ENCODE measurements at regions not wholly inside any gene's neighbourhood (a gene's known extent, or its start where the extent isn't known, plus 50 kb on each side); places are given as distances from the start of the nearest gene placed in this dataset.

DNA sequence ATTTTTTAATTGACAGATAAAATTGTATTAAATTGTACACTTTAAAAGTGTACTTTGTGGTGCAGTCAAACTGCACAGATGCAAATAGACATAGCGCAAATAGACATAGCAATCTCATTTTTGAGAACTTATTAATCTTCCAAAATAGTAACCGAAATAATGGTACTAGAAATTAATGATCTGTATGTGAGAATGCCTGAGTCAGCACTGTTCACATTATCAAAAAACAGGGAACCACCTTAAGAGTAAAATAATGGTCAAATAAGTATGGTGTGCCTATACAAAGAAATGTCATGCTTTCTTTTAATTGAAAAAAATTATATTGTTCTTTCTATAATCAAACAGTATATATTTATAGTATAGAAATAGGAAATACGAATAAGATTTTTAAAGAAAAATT, 461.9 kb downstream of the EFNA5 start:
- no peaks in the 10 kb centered on the region for H3K9me3 Mint-ChIP-seq
- H3K27me3 Mint-ChIP-seq = no peaks in the 10 kb centered on the region
- no peaks in the 10 kb centered on the region for H3K4me1 Mint-ChIP-seq
- no peak for DNase-seq
- intact Hi-C loops (cut with micrococcal nuclease) = no loop called here
- no peak overlapping the region for H3K27ac Mint-ChIP-seq
- no peaks in the 10 kb centered on the region for H3K36me3 Mint-ChIP-seq (ENCODE audit: low read depth)
- no peak overlapping the region for H3K4me3 Mint-ChIP-seq

DNA sequence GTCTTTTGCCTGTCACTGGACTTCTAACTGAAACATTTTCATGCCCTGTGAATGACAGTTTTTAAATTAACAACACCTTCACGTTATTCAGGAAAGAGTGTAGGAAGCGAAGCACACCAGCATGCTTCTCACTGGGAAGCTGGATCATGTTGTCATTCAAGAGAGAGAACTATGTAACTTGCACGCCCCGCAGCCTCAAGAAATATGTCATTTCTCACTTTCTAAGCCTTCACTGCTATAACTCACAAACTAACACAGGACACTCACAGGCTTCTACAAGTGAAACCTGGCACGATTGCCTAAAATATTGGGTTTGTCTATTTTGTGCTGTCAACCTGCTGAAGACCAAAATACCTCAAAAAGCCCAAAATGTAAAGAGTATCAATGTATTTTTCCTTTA, 466.3 kb downstream of the EFNA5 start:
- no peaks in the 10 kb centered on the region for H3K4me1 Mint-ChIP-seq

DNA sequence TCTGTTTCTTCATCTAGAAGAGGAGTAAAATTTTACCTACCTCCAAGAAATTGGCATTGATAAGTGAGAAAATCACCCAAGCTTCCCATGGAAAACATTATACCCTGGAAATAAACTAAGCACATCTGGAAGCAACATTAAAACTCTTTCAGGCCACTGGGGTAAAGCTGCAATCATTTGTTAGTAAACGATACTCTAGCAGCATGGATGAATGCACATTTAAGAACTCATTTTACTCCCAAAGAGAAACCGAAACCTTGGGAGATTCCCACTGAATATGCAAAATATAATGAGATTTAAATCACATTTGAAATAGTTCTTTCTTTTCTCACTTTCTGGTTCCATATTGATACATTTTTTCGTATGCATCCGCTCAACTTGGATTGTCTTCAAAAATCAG, 467.5 kb downstream of the EFNA5 start:
- Mint-ChIP-seq H3K27me3 (no peaks in the 10 kb centered on the region), H3K36me3 (ENCODE audit: low read depth) (no peaks in the 10 kb centered on the region), H3K9me3 (no peaks in the 10 kb centered on the region), H3K4me1 (no peaks in the 10 kb centered on the region), H3K27ac (no peak overlapping the region), H3K4me3 (no peak overlapping the region)
- DNase-seq = no peak
- intact Hi-C loops (cut with micrococcal nuclease) = no loop called here

More for the DNA sequence above, 466.3 kb downstream of the EFNA5 start:
- no peaks in the 10 kb centered on the region for H3K27me3 Mint-ChIP-seq
- H3K9me3 Mint-ChIP-seq = no peaks in the 10 kb centered on the region
- no peak overlapping the region for H3K27ac Mint-ChIP-seq
- DNase-seq = no peak
- intact Hi-C loops (cut with micrococcal nuclease) = no loop called here
- H3K36me3 Mint-ChIP-seq (ENCODE audit: low read depth) = no peaks in the 10 kb centered on the region
- no peak overlapping the region for H3K4me3 Mint-ChIP-seq

DNA sequence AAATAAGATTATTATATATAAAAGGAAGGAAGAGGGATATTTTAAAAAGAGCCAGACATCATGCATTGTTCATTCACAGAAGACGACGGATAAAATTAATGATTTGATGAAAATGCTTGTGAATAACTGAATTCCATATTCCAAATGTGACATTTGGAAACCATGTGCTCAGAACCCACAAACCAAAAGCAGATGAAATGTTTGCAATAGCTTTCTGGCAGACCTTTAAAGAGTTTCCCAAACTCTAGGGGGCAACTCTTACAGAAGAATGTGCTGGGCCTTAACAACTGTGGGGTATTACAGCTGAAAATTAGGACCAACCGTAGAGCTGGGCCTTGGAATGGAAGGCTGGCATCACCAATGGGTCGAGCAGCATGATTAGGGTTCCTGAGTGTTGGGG, 471.0 kb downstream of the EFNA5 start:
- intact Hi-C loops (cut with micrococcal nuclease) = no loop called here
- H3K4me1 Mint-ChIP-seq = no peaks in the 10 kb centered on the region

GRCh38 chr5:107196500-107197059, 474.2 kb downstream of the EFNA5 start:
- H3K36me3 Mint-ChIP-seq (ENCODE audit: low read depth) = no peaks in the 10 kb centered on the region
- no peaks in the 10 kb centered on the region for H3K9me3 Mint-ChIP-seq
- H3K27ac Mint-ChIP-seq = no peak overlapping the region
- H3K27me3 Mint-ChIP-seq = no peaks in the 10 kb centered on the region
- no peak for DNase-seq
- H3K4me3 Mint-ChIP-seq = no peak overlapping the region
- intact Hi-C loops (cut with micrococcal nuclease) = no loop called here
- no peaks in the 10 kb centered on the region for H3K4me1 Mint-ChIP-seq

More for the DNA sequence above, 471.0 kb downstream of the EFNA5 start:
- no peaks in the 10 kb centered on the region for H3K9me3 Mint-ChIP-seq
- no peak overlapping the region for H3K27ac Mint-ChIP-seq
- H3K4me3 Mint-ChIP-seq = no peak overlapping the region
- H3K27me3 Mint-ChIP-seq = no peaks in the 10 kb centered on the region
- H3K36me3 Mint-ChIP-seq (ENCODE audit: low read depth) = no peaks in the 10 kb centered on the region
- no peak for DNase-seq

DNA sequence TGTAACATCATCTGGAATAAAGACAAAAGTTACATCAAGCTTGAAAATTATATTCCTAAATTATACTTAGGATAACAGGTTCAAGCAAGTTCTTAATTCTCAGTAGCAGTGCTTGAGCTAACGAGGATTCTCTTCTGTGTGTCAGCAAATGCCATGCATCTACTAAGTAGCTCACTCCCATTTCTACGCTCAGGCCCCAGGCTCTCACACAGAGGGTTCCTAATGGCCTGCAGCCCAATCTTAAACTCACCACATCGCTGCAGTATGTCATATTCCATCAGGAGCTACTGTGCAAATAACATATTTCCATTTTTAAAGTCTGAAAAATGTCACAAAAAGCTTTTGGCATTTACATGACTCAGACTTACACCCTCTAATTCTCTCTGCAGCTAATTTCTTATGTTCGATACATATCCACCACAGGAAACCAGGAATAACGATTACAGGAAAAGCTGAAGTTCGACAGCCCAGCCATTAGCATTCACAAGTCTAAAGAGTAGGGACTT, 474.8 kb downstream of the EFNA5 start:
- intact Hi-C loops (cut with micrococcal nuclease) = no loop called here
- DNase-seq = no peak
- Mint-ChIP-seq H3K27me3 (no peaks in the 10 kb centered on the region), H3K9me3 (no peaks in the 10 kb centered on the region), H3K36me3 (ENCODE audit: low read depth) (no peaks in the 10 kb centered on the region), H3K27ac (no peak overlapping the region), H3K4me1 (no peaks in the 10 kb centered on the region), H3K4me3 (no peak overlapping the region)

DNA sequence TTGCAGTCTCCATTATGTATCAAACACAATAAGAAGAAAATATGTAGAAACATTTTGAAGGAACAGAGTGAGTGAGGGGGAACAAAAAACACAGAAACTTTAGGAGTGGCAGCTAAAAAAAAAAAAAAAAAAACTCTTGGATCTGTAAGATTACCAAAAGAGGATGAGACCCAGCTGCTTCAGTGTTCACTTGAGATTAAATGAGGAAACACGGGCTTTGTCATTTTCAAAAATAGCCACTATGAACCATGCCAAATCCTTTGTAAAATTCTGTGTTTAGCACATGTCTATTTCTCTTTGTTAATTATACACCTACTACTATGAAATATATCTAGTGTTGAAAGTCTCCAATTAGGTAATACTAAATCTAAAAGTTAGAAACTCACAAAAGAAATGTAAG, 485.9 kb downstream of the EFNA5 start:
- Mint-ChIP-seq H3K4me3 (no peak overlapping the region), H3K27ac (no peak overlapping the region), H3K27me3 (no peaks in the 10 kb centered on the region), H3K36me3 (ENCODE audit: low read depth) (no peaks in the 10 kb centered on the region), H3K4me1 (no peaks in the 10 kb centered on the region), H3K9me3 (no peaks in the 10 kb centered on the region)
- DNase-seq = no peak
- intact Hi-C loops (cut with micrococcal nuclease) = no loop called here

DNA sequence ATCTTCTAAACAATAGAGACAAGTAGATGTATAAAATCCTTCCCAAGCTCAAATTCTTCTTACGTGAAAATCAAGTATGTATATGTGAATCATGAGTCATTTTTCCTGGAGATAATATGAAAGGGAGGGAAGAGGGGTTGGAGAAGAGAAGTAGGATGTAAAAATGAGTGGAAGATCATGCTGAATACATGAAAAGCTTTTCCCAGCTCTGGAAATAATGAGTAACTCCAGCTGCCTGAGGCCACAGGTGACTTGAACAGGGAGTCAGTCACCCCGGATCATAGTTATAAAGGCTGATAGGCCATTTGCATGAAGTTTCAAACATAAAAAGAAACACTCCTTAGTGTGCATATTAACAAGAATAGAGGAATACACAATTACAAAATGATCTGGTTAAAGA, 486.7 kb downstream of the EFNA5 start:
- Mint-ChIP-seq H3K9me3 (no peaks in the 10 kb centered on the region), H3K27ac (no peak overlapping the region), H3K4me1 (no peaks in the 10 kb centered on the region), H3K36me3 (ENCODE audit: low read depth) (no peaks in the 10 kb centered on the region), H3K4me3 (no peak overlapping the region), H3K27me3 (no peaks in the 10 kb centered on the region)
- intact Hi-C loops (cut with micrococcal nuclease) = no loop called here
- no peak for DNase-seq

DNA sequence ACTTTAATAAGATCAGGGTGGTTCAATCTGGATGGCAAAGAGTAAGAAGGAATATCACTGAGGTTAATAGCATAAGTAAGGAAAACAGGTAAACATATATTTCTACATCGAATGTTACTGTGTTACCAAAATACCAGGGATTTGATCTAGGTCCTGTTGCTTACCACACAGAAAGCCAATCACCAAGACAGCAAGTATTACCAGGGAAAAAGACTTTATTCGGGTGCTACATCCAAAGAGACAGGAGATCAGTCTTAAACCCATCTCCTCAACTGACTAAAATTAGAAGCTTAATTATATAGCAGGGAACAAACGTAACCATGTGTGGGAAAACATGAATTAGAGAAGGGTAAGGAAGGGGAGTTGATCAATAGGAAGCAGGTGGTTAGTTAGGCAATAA, 500.1 kb downstream of the EFNA5 start:
- DNase-seq = no peak
- Mint-ChIP-seq H3K4me3 (no peak overlapping the region), H3K27ac (no peak overlapping the region), H3K9me3 (peaks cover 5% of the 10 kb centered on the region), H3K4me1 (no peaks in the 10 kb centered on the region), H3K27me3 (no peaks in the 10 kb centered on the region), H3K36me3 (ENCODE audit: low read depth) (no peaks in the 10 kb centered on the region)
- intact Hi-C loops (cut with micrococcal nuclease) = no loop called here

DNA sequence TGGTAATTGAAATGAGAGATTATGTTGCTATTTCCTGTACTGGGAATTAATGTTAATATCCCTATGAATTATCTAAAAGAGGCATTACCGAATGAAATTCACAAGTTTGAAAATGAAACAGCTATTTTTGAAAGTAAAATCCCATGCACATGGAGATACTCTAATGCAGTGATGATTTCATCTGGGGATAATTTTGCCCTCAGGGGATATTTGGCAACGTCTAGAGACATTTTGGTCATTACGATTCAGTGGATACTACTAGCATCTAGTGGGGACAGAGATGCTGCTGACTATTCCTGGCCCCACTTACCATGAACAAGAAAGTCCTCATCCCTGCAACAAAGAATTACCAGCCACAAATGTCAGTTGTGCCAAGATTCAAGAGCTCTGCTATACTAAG, 500.9 kb downstream of the EFNA5 start:
- no peak overlapping the region for H3K27ac Mint-ChIP-seq
- no peaks in the 10 kb centered on the region for H3K4me1 Mint-ChIP-seq
- no peak overlapping the region for H3K4me3 Mint-ChIP-seq
- H3K9me3 Mint-ChIP-seq = peaks cover 5% of the 10 kb centered on the region
- no peak for DNase-seq
- no peaks in the 10 kb centered on the region for H3K27me3 Mint-ChIP-seq
- intact Hi-C loops (cut with micrococcal nuclease) = no loop called here
- H3K36me3 Mint-ChIP-seq (ENCODE audit: low read depth) = no peaks in the 10 kb centered on the region

GRCh38 chr5:107168848-107169752, 501.6 kb downstream of the EFNA5 start:
- no peak overlapping the region for H3K27ac Mint-ChIP-seq
- no peaks in the 10 kb centered on the region for H3K4me1 Mint-ChIP-seq
- no peak for DNase-seq
- intact Hi-C loops (cut with micrococcal nuclease) = no loop called here
- H3K9me3 Mint-ChIP-seq = peaks cover 5% of the 10 kb centered on the region
- H3K36me3 Mint-ChIP-seq (ENCODE audit: low read depth) = no peaks in the 10 kb centered on the region
- no peaks in the 10 kb centered on the region for H3K27me3 Mint-ChIP-seq
- H3K4me3 Mint-ChIP-seq = no peak overlapping the region

DNA sequence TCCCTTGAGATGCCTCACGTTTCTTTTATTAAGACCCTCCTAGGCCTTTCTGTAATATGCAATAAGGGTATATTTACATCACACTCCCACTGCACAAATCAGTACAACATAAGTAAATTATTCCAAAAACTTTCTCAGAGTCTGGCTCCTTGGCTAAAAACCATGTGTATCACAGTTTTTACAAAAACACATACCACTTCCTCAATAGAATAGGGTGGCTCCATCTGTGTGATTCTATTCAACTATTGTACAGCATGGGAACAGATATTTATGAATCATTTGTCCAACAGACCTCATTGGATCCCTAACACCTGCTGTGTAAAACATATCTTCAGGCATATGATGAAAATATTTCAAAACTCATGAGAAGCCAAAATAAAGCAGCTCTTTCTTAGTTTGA, 502.7 kb downstream of the EFNA5 start:
- Mint-ChIP-seq H3K27me3 (no peaks in the 10 kb centered on the region), H3K36me3 (ENCODE audit: low read depth) (no peaks in the 10 kb centered on the region), H3K4me3 (no peak overlapping the region), H3K4me1 (no peaks in the 10 kb centered on the region), H3K9me3 (peaks cover 5% of the 10 kb centered on the region), H3K27ac (no peak overlapping the region)
- DNase-seq = no peak
- intact Hi-C loops (cut with micrococcal nuclease) = no loop called here

DNA sequence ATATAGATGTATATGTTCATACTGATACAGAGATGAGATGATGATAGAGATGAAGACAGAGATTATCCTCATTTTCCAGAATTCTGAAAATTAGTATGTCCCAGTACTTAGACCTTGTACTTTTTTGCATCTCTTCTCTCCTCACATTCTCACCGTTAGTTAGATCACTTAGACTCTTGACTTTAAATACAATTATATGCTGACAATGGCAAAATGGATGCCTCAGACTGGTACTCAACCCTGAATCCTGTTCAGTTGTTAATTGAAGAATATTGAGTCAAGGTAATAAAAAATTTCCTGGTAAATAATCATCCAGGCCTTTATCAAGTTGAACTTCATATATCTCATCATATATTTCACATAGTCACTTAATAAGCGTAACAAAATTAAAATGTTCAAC, 505.4 kb downstream of the EFNA5 start:
- Mint-ChIP-seq H3K36me3 (ENCODE audit: low read depth) (no peaks in the 10 kb centered on the region), H3K4me3 (no peak overlapping the region), H3K27me3 (no peaks in the 10 kb centered on the region), H3K4me1 (no peaks in the 10 kb centered on the region), H3K27ac (no peak overlapping the region), H3K9me3 (no peaks in the 10 kb centered on the region)
- intact Hi-C loops (cut with micrococcal nuclease) = no loop called here
- DNase-seq = no peak

- no peak for DNase-seq
- H3K9me3 Mint-ChIP-seq = peaks cover 4% of the 10 kb centered on the region
- H3K27ac Mint-ChIP-seq = no peak overlapping the region
- H3K4me3 Mint-ChIP-seq = no peak overlapping the region
- no peaks in the 10 kb centered on the region for H3K27me3 Mint-ChIP-seq
- H3K36me3 Mint-ChIP-seq (ENCODE audit: low read depth) = no peaks in the 10 kb centered on the region
- H3K4me1 Mint-ChIP-seq = no peaks in the 10 kb centered on the region
- intact Hi-C loops (cut with micrococcal nuclease) = no loop called here
Observed at GRCh38 chr5:107157809-107158208, 512.9 kb downstream of the EFNA5 start.

All from activated CD4-positive, alpha-beta T cell treated with anti-CD3 and anti-CD28 coated beads, Interleukin-2, amount 10 ng/mL, durations not matched to agents 24 days and 14 days (primary cell).